IMR-90 (cell line): ENCODE measurements at regions not wholly inside any gene's neighbourhood (a gene's known extent, or its start where the extent isn't known, plus 50 kb on each side); places are given as distances from the start of the nearest gene placed in this dataset.

Experiments
- ATAC-seq: fragments of 200-7000 bp; cut with Tn5 transposase; 2 replicates; pipeline ENCODE4 v1.9.1; 2020; ENCODE audit warnings: low read depth, mild to moderate bottlenecking, moderate library complexity
- BruUV-seq: library from RNA; stranded (reverse); fragments of 400-500 nt; replicated peaks from 2 replicates; lab custom pipeline; 2021; lab: Mats Ljungman, UMichigan
- CTCF ChIA-PET: fragments of 300-600 bp; formaldehyde crosslinking; extraction: SDS; loops from one replicate; lab custom pipeline; 2021; ENCODE audit warnings: antibody characterized with exemption; lab: Yijun Ruan, JAX
- POLR2A ChIA-PET: fragments of 300-600 bp; sonication (Branson Sonifier 250); formaldehyde crosslinking; loops from one replicate; lab custom pipeline; 2022; ENCODE audit warnings: antibody characterized with exemption; ENCODE audit not compliant: unreplicated experiment; lab: Charles Lee
- DNase-seq: peaks from one replicate; pipeline ENCODE4 v3.0.0; 2013
- H2AFZ ChIP-seq: replicated peaks from 2 replicates; pipeline ENCODE3; 2013; ENCODE audit warnings: low read length, mild to moderate bottlenecking; ENCODE audit not compliant: poor library complexity
- H2AK5ac ChIP-seq: 2 replicates; pipeline ENCODE4 v1.6.1; 2013; ENCODE audit warnings: low read depth, low read length, inconsistent platforms
- H2AK9ac ChIP-seq: replicated peaks from 2 replicates; pipeline ENCODE3; 2013; ENCODE audit warnings: mild to moderate bottlenecking, low read depth, low read length, moderate library complexity; ENCODE audit not compliant: poor library complexity
- H2BK120ac ChIP-seq: 2 replicates; pipeline ENCODE4 v1.6.1; 2013; ENCODE audit warnings: low read depth, low read length, inconsistent platforms
- H2BK15ac ChIP-seq: 3 replicates; pipeline ENCODE4 v1.6.1; 2013; ENCODE audit warnings: low read depth, low read length, inconsistent platforms
- H2BK20ac ChIP-seq: 2 replicates; pipeline ENCODE4 v1.6.1; 2013; ENCODE audit warnings: low read depth, mild to moderate bottlenecking, inconsistent platforms, low read length, moderate library complexity
- H2BK5ac ChIP-seq: 2 replicates; pipeline ENCODE4 v1.6.1; 2013; ENCODE audit warnings: mild to moderate bottlenecking, low read depth, low read length, inconsistent platforms; ENCODE audit not compliant: poor library complexity, severe bottlenecking
- H3K14ac ChIP-seq: replicated peaks from 2 replicates; pipeline ENCODE4 v1.6.1; 2013; ENCODE audit warnings: low read depth, low read length, inconsistent platforms
- H3K18ac ChIP-seq: 2 replicates; pipeline ENCODE4 v1.6.1; 2013; ENCODE audit warnings: low read depth, low read length, control low read depth
- H3K23ac ChIP-seq: 2 replicates; pipeline ENCODE4 v1.6.1; 2013; ENCODE audit warnings: low read depth, low read length, inconsistent platforms
- H3K27ac ChIP-seq: 2 replicates; pipeline ENCODE4 v1.5.1; 2013; ENCODE audit warnings: mild to moderate bottlenecking, control low read depth, low read length; ENCODE audit not compliant: insufficient read depth
- H3K27me3 ChIP-seq: 2 replicates; pipeline ENCODE4 v1.6.1; 2013; ENCODE audit warnings: low read length; ENCODE audit not compliant: control insufficient read depth, insufficient read depth
- H3K36me3 ChIP-seq: 2 replicates; pipeline ENCODE4 v1.6.1; 2013; ENCODE audit warnings: low read length, mixed read lengths; ENCODE audit not compliant: control insufficient read depth, insufficient read depth
- H3K4ac ChIP-seq: 2 replicates; pipeline ENCODE4 v1.6.1; 2013; ENCODE audit warnings: low read depth, low read length, inconsistent platforms
- H3K4me1 ChIP-seq: 2 replicates; pipeline ENCODE4 v1.6.1; 2013; ENCODE audit warnings: low read length, mixed read lengths; ENCODE audit not compliant: control insufficient read depth, insufficient read depth
- H3K4me2 ChIP-seq: 2 replicates; pipeline ENCODE4 v1.6.1; 2013; ENCODE audit warnings: low read depth, mild to moderate bottlenecking, control low read depth, low read length, moderate library complexity
- H3K4me3 ChIP-seq: 2 replicates; pipeline ENCODE4 v1.5.1; 2013; ENCODE audit warnings: low read depth, mild to moderate bottlenecking, control low read depth, low read length, moderate library complexity; ENCODE audit not compliant: insufficient read depth
- H3K56ac ChIP-seq: 2 replicates; pipeline ENCODE4 v1.6.1; 2013; ENCODE audit warnings: low read length, inconsistent platforms; ENCODE audit not compliant: insufficient read depth; ENCODE audit errors: extremely low read depth
- H3K79me1 ChIP-seq, 2 experiments: 2 replicates each; pipeline ENCODE4 v1.6.1; 2013; ENCODE audit warnings: low read length in 2 of 2, inconsistent platforms in 1 of 2, low read depth in 1 of 2
- H3K9ac ChIP-seq: 2 replicates; pipeline ENCODE4 v1.6.1; 2013; ENCODE audit warnings: low read depth, low read length, control low read depth
- H3K9me1 ChIP-seq: 2 replicates; pipeline ENCODE4 v1.6.1; 2013; ENCODE audit warnings: low read length, inconsistent platforms; ENCODE audit not compliant: insufficient read depth
- H3K9me3 ChIP-seq: 2 replicates; pipeline ENCODE4 v1.6.1; 2013; ENCODE audit warnings: low read length; ENCODE audit not compliant: control insufficient read depth, insufficient read depth
- H4K20me1 ChIP-seq: 2 replicates; pipeline ENCODE4 v1.6.1; 2013; ENCODE audit warnings: low read length, inconsistent platforms; ENCODE audit not compliant: insufficient read depth
- H4K5ac ChIP-seq: 2 replicates; pipeline ENCODE4 v1.6.1; 2013; ENCODE audit warnings: mild to moderate bottlenecking, low read depth, low read length, control low read depth
- H4K8ac ChIP-seq, 2 experiments: 2 replicates each; pipeline ENCODE4 v1.6.1; 2013; ENCODE audit warnings: low read depth in 2 of 2, low read length in 2 of 2, control low read depth in 1 of 2, inconsistent platforms in 1 of 2
- H4K91ac ChIP-seq: 2 replicates; pipeline ENCODE4 v1.6.1; 2013; ENCODE audit warnings: low read depth, low read length, inconsistent platforms; ENCODE audit not compliant: insufficient read depth
- SMC3 ChIP-seq: fragments of 150-350 bp; IDR thresholded peaks from 2 replicates; pipeline ENCODE4 v1.6.1; 2016; ENCODE audit warnings: low read depth, mild to moderate bottlenecking, antibody characterized with exemption, low read length, moderate library complexity
- WGBS, 2 experiments: methylation state at CpG; one replicate each; pipeline versions ENCODE4 v1.1.5 to v1.1.7; 2013; ENCODE audit warnings: missing lambda C conversion rate in 2 of 2; ENCODE audit not compliant: insufficient read length in 1 of 2; ENCODE audit errors: extremely low coverage in 2 of 2; 5-methylcytosine and 5-hydroxymethylcytosine counted together
- dilution Hi-C: fragments of 300-500 bp; cut with HindIII; formaldehyde crosslinking; loops from one replicate; pipeline ENCODE4 v1.14.3; 2018; ENCODE audit warnings: low sequenced_read_pairs; ENCODE audit not compliant: unreplicated experiment
- in situ Hi-C: fragments of 300-500 bp; cut with MboI; formaldehyde crosslinking; loops from 3 replicates; pipeline ENCODE4 v1.14.3; 2019; ENCODE audit warnings: low sequenced_read_pairs, inconsistent platforms, mixed read lengths
- intact Hi-C: fragments of 100-400 bp; cut with micrococcal nuclease; formaldehyde crosslinking; loops from 2 replicates; pipeline ENCODE4 v1.10.0; 2022

- ChIA-PET POLR2A (no interaction called here), CTCF (no interaction called here)
- dilution Hi-C loops, result no loop called here
Observed at GRCh38 chr5:124617787-124618186, 128.7 kb downstream of the ZNF608 start.

More at GRCh38 chr5:124617787-124618186, 128.7 kb downstream of the ZNF608 start:
- no peak overlapping the region for H2AK9ac ChIP-seq
- H3K9me3 ChIP-seq, result no peaks in the 10 kb centered on the region
- no peak overlapping the region for H3K4me3 ChIP-seq
- no peak overlapping the region; the same call in 1 of the 2 replicates for H2AK5ac ChIP-seq
- 0 out of 2 replicates have a peak overlapping the region, but pooled peaks have one; percentile 32 for H4K91ac ChIP-seq
- peak overlapping the region; percentile 96; the same call in 2 of the 3 replicates for H2BK15ac ChIP-seq
- H2BK120ac ChIP-seq, result 0 out of 2 replicates have a peak overlapping the region, but pooled peaks have one; percentile 20
- H3K56ac ChIP-seq, result no peak overlapping the region
- TF ChIP-seq SMC3, result no peak
- ATAC-seq, result no peak
- DNase-seq, result no peak
- no peak overlapping the region for H2BK5ac ChIP-seq
- H3K9me1 ChIP-seq, result 0 out of 2 replicates have a peak, but pooled peaks cover 5% of the 10 kb centered on the region
- in situ Hi-C loops, result no loop called here
- no peaks in the 10 kb centered on the region for H4K20me1 ChIP-seq
- no peaks in the 10 kb centered on the region for H3K79me1 ChIP-seq
- BruUV-seq, result no TSS peak
- H3K14ac ChIP-seq, result peak overlapping the region; percentile 29
- H3K27me3 ChIP-seq, result no peaks in the 10 kb centered on the region
- intact Hi-C loops, result no loop called here
- H2AFZ ChIP-seq, result peak overlapping the region; percentile 36
- no peak overlapping the region for H3K18ac ChIP-seq
- H3K4me2 ChIP-seq, result no peak overlapping the region
- peak overlapping the region in 1 of 2 experiments; percentile 55; a peak in 1 of 4 replicates for H4K8ac ChIP-seq
- H3K36me3 ChIP-seq, result no peaks in the 10 kb centered on the region
- no CpG with 5 or more reads among the region's 1 CpG for WGBS, 2 experiments
- no peak overlapping the region for H3K23ac ChIP-seq
- H2BK20ac ChIP-seq, result no peak overlapping the region
- peaks cover 2% of the 10 kb centered on the region; the same call in 1 of the 2 replicates for H3K4me1 ChIP-seq
- H3K27ac ChIP-seq, result no peak overlapping the region
- H3K9ac ChIP-seq, result no peak overlapping the region
- H4K5ac ChIP-seq, result no peak overlapping the region
- peak overlapping the region; percentile 54; the same call in 1 of the 2 replicates for H3K4ac ChIP-seq
